ENCODE measurements at regions not wholly inside any gene's neighbourhood (a gene's known extent, or its start where the extent isn't known, plus 50 kb on each side); places are given as distances from the start of the nearest gene placed in this dataset.

- DNase-seq = no peak
- in situ Hi-C loops (cut with MboI; ENCODE audit: low pct_unique_long_range_greater_than_20kb, low sequenced_read_pairs) = no loop called here
Measured at GRCh38 chr10:133008736-133009135, 66.4 kb upstream of the CFAP46 start.

GRCh38 chr10:133008196-133008595 lies 65.8 kb upstream of the CFAP46 start:
- in situ Hi-C loops (cut with MboI; ENCODE audit: low pct_unique_long_range_greater_than_20kb, low sequenced_read_pairs) = no loop called here
- DNase-seq = no peak

GRCh38 chr10:133007360-133007858 lies 65.0 kb upstream of the CFAP46 start:
- in situ Hi-C loops (cut with MboI; ENCODE audit: low pct_unique_long_range_greater_than_20kb, low sequenced_read_pairs) = no loop called here

GRCh38 chr10:133006806-133007205 lies 64.4 kb upstream of the CFAP46 start:
- in situ Hi-C loops (cut with MboI; ENCODE audit: low pct_unique_long_range_greater_than_20kb, low sequenced_read_pairs) = no loop called here
- no peak for DNase-seq

More at GRCh38 chr10:133007360-133007858, 65.0 kb upstream of the CFAP46 start:
- no peak for DNase-seq

- no peak for DNase-seq
- in situ Hi-C loops (cut with MboI; ENCODE audit: low pct_unique_long_range_greater_than_20kb, low sequenced_read_pairs) = no loop called here
Measured at GRCh38 chr10:133006202-133006601, 63.8 kb upstream of the CFAP46 start.

GRCh38 chr10:133004478-133004877 lies 62.1 kb upstream of the CFAP46 start:
- DNase-seq = no peak
- in situ Hi-C loops (cut with MboI; ENCODE audit: low pct_unique_long_range_greater_than_20kb, low sequenced_read_pairs) = no loop called here

- no peak for DNase-seq
- in situ Hi-C loops (cut with MboI; ENCODE audit: low pct_unique_long_range_greater_than_20kb, low sequenced_read_pairs) = no loop called here
Measured at GRCh38 chr10:133003188-133003587, 60.8 kb upstream of the CFAP46 start.

- in situ Hi-C loops (cut with MboI; ENCODE audit: low pct_unique_long_range_greater_than_20kb, low sequenced_read_pairs) = no loop called here
- no peak for DNase-seq
Measured at GRCh38 chr10:133002685-133003084, 60.3 kb upstream of the CFAP46 start.

- in situ Hi-C loops (cut with MboI; ENCODE audit: low pct_unique_long_range_greater_than_20kb, low sequenced_read_pairs) = no loop called here
- no peak for DNase-seq
Measured at GRCh38 chr10:133001114-133001513, 58.7 kb upstream of the CFAP46 start.

- in situ Hi-C loops (cut with MboI; ENCODE audit: low pct_unique_long_range_greater_than_20kb, low sequenced_read_pairs) = no loop called here
- no peak for DNase-seq
Measured at GRCh38 chr10:133000648-133001047, 58.3 kb upstream of the CFAP46 start.

- no peak for DNase-seq
- in situ Hi-C loops (cut with MboI; ENCODE audit: low pct_unique_long_range_greater_than_20kb, low sequenced_read_pairs) = no loop called here
Measured at GRCh38 chr10:132997517-132998265, 55.3 kb upstream of the CFAP46 start.

- DNase-seq = no peak
- in situ Hi-C loops (cut with MboI; ENCODE audit: low pct_unique_long_range_greater_than_20kb, low sequenced_read_pairs) = no loop called here
Measured at GRCh38 chr10:132996603-132997343, 54.4 kb upstream of the CFAP46 start.

GRCh38 chr10:132995909-132996602 lies 53.7 kb upstream of the CFAP46 start:
- no peak for DNase-seq
- in situ Hi-C loops (cut with MboI; ENCODE audit: low pct_unique_long_range_greater_than_20kb, low sequenced_read_pairs) = no loop called here

GRCh38 chr10:132994811-132995210 lies 52.4 kb upstream of the CFAP46 start:
- in situ Hi-C loops (cut with MboI; ENCODE audit: low pct_unique_long_range_greater_than_20kb, low sequenced_read_pairs) = no loop called here
- no peak for DNase-seq

GRCh38 chr10:132994185-132994796 lies 51.9 kb upstream of the CFAP46 start:
- no peak for DNase-seq
- in situ Hi-C loops (cut with MboI; ENCODE audit: low pct_unique_long_range_greater_than_20kb, low sequenced_read_pairs) = no loop called here

- no peak for DNase-seq
- in situ Hi-C loops (cut with MboI; ENCODE audit: low pct_unique_long_range_greater_than_20kb, low sequenced_read_pairs) = no loop called here
Measured at GRCh38 chr10:132993271-132994184, 51.2 kb upstream of the CFAP46 start.

GRCh38 chr10:132992433-132993215 lies 50.3 kb upstream of the CFAP46 start:
- in situ Hi-C loops (cut with MboI; ENCODE audit: low pct_unique_long_range_greater_than_20kb, low sequenced_read_pairs) = no loop called here
- DNase-seq = no peak

Data from KBM-7 (cell line).